GM12865 (cell line): ENCODE measurements at regions not wholly inside any gene's neighbourhood (a gene's known extent, or its start where the extent isn't known, plus 50 kb on each side); places are given as distances from the start of the nearest gene placed in this dataset.
"Not testable (repeated sequence)": the region's sequence is repeated elsewhere in the genome, so short reads cannot be mapped to it uniquely, and the experiment has no call there.

Experiments
- DNase-seq: peaks from one replicate; pipeline ENCODE4 v3.0.0; 2010; ENCODE audit warnings: low read depth
- H3K4me3 ChIP-seq: 2 replicates; pipeline ENCODE4 v1.5.1; 2011; ENCODE audit warnings: mild to moderate bottlenecking, low read depth, low read length, control low read depth
- CTCF ChIP-seq: IDR thresholded peaks from 2 replicates; pipeline ENCODE4 v1.5.1; 2011; ENCODE audit warnings: low read length, control low read depth, low read depth, inconsistent platforms; ENCODE audit not compliant: insufficient read depth; ENCODE audit errors: missing control alignments

- DNase-seq, result no peak
These were observed 141.0 kb upstream of the NUDT12 start for GRCh38 chr5:103703617-103704016.

DNA sequence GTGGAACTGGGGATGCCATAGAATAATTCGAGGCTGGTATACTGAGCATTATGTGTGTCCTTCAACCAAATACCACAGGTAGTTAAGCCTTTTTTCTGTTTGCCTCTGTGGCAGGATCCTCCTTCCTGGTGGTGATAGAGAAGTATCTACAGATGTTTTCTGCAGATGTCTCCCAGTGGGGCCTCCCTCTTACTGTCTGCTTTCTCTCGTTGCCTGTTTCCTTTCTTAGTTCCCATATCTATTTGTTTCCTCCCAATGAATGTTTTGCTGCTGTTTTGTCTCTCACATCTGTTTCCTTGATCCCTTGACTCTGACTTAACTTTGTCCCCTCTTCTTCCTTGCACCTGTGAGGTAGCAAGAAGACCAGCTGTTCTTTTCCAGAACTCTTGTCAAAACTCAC lies 130.9 kb upstream of the NUDT12 start:
- no peak for TF ChIP-seq CTCF
- DNase-seq, result no peak
- H3K4me3 ChIP-seq, result no peak overlapping the region

More at GRCh38 chr5:103703617-103704016, 141.0 kb upstream of the NUDT12 start:
- TF ChIP-seq CTCF, result no peak
- no peak overlapping the region for H3K4me3 ChIP-seq

- no peak for TF ChIP-seq CTCF
- DNase-seq, result no peak
These were observed 128.1 kb upstream of the NUDT12 start for GRCh38 chr5:103690676-103691075.

DNA sequence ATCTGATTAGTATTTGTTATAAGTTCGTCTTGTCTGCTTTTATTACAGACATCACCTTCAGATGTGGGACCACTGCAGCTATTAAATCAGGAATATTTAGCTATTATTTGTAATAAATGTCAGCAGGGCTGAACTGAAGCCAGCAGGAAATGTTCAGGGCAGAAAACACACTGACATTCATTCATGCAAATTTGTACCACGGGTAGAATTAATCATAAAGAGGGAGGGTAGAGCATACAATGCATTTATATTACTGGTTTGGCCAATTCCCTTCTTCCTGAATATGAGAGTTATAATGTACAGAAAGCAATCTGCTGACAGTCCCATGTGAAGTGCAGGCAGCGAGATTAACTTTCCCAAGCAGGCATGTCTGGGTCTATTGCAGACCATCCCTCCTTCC lies 117.3 kb upstream of the NUDT12 start:
- H3K4me3 ChIP-seq, result no peak overlapping the region
- DNase-seq, result no peak
- no peak for TF ChIP-seq CTCF

More at GRCh38 chr5:103690676-103691075, 128.1 kb upstream of the NUDT12 start:
- H3K4me3 ChIP-seq, result no peak overlapping the region

- not testable (repeated sequence) for H3K4me3 ChIP-seq, DNase-seq
These were observed 113.6 kb upstream of the NUDT12 start for GRCh38 chr5:103676198-103676597.

GRCh38 chr5:103674739-103675138 lies 112.2 kb upstream of the NUDT12 start:
- no peak for TF ChIP-seq CTCF
- no peak overlapping the region for H3K4me3 ChIP-seq
- DNase-seq, result no peak

DNA sequence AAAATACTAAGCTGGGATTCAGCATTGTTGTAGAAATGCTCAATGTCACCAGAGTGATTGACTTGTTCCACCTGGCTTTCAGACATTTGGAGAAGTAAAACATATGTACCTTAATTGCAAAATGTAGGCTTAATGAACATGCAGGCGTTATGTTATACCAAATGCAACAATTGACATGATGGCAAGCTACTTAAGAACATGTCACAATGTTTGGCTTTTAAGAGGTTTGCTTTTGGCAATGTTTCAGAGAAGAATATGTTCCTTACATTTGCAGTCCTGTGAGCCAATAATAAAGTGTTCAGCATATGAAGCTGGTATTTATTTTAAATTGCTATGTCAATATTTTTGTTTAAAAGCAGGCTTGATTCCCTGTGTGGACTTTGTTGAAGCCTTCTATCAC lies 111.7 kb upstream of the NUDT12 start:
- TF ChIP-seq CTCF, result no peak
- no peak overlapping the region for H3K4me3 ChIP-seq
- DNase-seq, result no peak
